Lung (tissue), 11 donors: ENCODE measurements at regions not wholly inside any gene's neighbourhood (a gene's known extent, or its start where the extent isn't known, plus 50 kb on each side); places are given as distances from the start of the nearest gene placed in this dataset.

ENCODE experiments used
- ATAC-seq: fragments of 200-7000 bp; cut with Tn5 transposase; one replicate; pipeline ENCODE4 v1.9.1; 2020; ENCODE audit warnings: moderate number of reproducible peaks; ENCODE audit not compliant: insufficient read depth, low FRiP score
- DNase-seq, 3 donors: peaks; one replicate each; pipeline ENCODE4 v3.0.0-alpha.2; 2013 to 2017
- H3K27ac ChIP-seq, 2 donors: one replicate each; pipeline ENCODE4 v1.5.1; 2013; ENCODE audit warnings: mild to moderate bottlenecking in 2 of 2, moderate library complexity in 2 of 2, control low read depth in 1 of 2, inconsistent platforms in 1 of 2, low read depth in 1 of 2, low read length in 1 of 2
- H3K27me3 ChIP-seq, 3 donors: one replicate each; pipeline ENCODE4 v1.5.1; 2013; ENCODE audit warnings: low read length in 2 of 3; ENCODE audit not compliant: control insufficient read depth in 3 of 3, insufficient read depth in 3 of 3
- H3K36me3 ChIP-seq, 4 donors: one replicate each; pipeline ENCODE4 v1.5.1; 2013; ENCODE audit warnings: low read length in 4 of 4, mild to moderate bottlenecking in 1 of 4, moderate library complexity in 1 of 4; ENCODE audit not compliant: control insufficient read depth in 4 of 4, insufficient read depth in 4 of 4
- H3K4me1 ChIP-seq, 5 donors: one replicate each; pipeline ENCODE4 v1.5.1; 2013; ENCODE audit warnings: low read length in 5 of 5, mild to moderate bottlenecking in 2 of 5, moderate library complexity in 1 of 5; ENCODE audit not compliant: control insufficient read depth in 5 of 5, insufficient read depth in 5 of 5
- H3K4me3 ChIP-seq: one replicate; pipeline ENCODE4 v1.5.1; 2013; ENCODE audit warnings: mild to moderate bottlenecking, control low read depth, moderate library complexity
- H3K9ac ChIP-seq, 2 donors: one replicate each; pipeline ENCODE4 v1.5.1; 2013; ENCODE audit warnings: low read length in 2 of 2, control low read depth in 1 of 2; ENCODE audit not compliant: insufficient read depth in 1 of 2
- H3K9me3 ChIP-seq, 4 donors: one replicate each; pipeline ENCODE4 v1.5.1; 2013; ENCODE audit warnings: low read length in 3 of 4, mild to moderate bottlenecking in 1 of 4, moderate library complexity in 1 of 4; ENCODE audit not compliant: control insufficient read depth in 4 of 4, insufficient read depth in 3 of 4
- WGBS, 2 donors: extraction: QIAGEN DNeasy Blood & Tissue Kit; methylation state at CpG; one replicate each; pipeline ENCODE4 v1.1.7; 2013; 5-methylcytosine and 5-hydroxymethylcytosine counted together
- TF ChIP-seq, protein P1 (sequence below): IDR thresholded peaks from 2 replicates; pipeline ENCODE4 v1.5.1; 2012; ENCODE audit warnings: mild to moderate bottlenecking; ENCODE audit errors: control extremely low read depth, extremely low read depth
- donor health status: control.
- donor health status: control.
- donor health status: Bipolar disorder and iron deficiency.
- donor health status: healthy.
- donor health status: DM: yes; HTN: yes; CAD: no.

DNA sequence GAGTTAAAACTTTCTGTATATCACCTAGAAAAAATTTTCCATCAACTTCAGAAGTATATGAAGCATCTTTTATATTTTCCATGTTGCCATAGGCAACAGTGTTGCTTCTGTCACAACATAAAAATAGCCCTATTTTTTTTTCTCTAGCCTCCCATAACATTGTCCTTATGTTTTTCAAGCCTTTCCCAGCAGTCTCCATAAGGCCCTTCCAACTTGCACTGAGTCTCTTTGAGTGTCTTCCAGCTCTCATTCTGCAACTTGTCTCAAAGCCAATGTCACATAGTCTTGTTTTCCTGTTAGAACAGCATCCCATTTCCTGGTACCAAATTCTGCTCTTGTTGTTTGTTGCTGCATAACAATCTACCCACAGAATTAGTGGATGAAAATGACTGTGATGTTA is 1055.5 kb upstream of the GHITM start:
- no peaks in the 10 kb centered on the region for H3K4me1 ChIP-seq
- peak; percentile 35 to 88 (median 81) for DNase-seq
- H3K9me3 ChIP-seq, result peaks cover 0 to 2% (median 0%) of the 10 kb centered on the region in 4 donors
- no peaks in the 10 kb centered on the region for H3K36me3 ChIP-seq
- TF ChIP-seq, protein P1, sequence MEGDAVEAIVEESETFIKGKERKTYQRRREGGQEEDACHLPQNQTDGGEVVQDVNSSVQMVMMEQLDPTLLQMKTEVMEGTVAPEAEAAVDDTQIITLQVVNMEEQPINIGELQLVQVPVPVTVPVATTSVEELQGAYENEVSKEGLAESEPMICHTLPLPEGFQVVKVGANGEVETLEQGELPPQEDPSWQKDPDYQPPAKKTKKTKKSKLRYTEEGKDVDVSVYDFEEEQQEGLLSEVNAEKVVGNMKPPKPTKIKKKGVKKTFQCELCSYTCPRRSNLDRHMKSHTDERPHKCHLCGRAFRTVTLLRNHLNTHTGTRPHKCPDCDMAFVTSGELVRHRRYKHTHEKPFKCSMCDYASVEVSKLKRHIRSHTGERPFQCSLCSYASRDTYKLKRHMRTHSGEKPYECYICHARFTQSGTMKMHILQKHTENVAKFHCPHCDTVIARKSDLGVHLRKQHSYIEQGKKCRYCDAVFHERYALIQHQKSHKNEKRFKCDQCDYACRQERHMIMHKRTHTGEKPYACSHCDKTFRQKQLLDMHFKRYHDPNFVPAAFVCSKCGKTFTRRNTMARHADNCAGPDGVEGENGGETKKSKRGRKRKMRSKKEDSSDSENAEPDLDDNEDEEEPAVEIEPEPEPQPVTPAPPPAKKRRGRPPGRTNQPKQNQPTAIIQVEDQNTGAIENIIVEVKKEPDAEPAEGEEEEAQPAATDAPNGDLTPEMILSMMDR, result no peak
- no peak overlapping the region for H3K9ac ChIP-seq
- H3K4me3 ChIP-seq, result no peak overlapping the region
- ATAC-seq, result no peak
- no peaks in the 10 kb centered on the region for H3K27me3 ChIP-seq
- H3K27ac ChIP-seq, result no peak overlapping the region

DNA sequence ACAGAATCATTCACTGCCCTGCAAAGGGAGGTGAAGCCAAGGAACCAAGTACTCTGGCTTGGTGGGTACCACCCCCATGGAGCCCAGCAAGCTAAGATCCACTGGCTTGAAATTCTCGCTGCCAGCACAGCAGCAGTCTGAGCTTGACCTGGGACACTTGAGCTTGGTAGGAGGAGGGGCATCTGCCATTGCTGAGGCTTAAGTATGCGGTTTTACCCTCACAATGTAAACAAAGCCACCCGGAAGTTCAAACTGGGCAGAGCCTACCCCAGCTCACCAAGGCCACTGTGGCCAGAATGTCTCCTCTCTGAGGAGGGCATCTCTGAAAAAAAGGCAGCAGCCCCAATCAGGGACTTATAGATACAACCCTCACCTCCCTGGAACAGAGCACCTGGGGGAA is 1050.0 kb upstream of the GHITM start:
- DNase-seq (no peak), ATAC-seq (no peak)
- Histone ChIP-seq H3K4me3 (no peak overlapping the region), H3K9me3 (no peaks in the 10 kb centered on the region), H3K4me1 (no peaks in the 10 kb centered on the region), H3K36me3 (no peaks in the 10 kb centered on the region), H3K27me3 (no peaks in the 10 kb centered on the region), H3K27ac (no peak overlapping the region), H3K9ac (no peak overlapping the region)
- 60 to 67% methylated on average over 3 of the region's 3 CpGs for WGBS, 2 donors
- TF ChIP-seq, protein P1, result no peak

DNA sequence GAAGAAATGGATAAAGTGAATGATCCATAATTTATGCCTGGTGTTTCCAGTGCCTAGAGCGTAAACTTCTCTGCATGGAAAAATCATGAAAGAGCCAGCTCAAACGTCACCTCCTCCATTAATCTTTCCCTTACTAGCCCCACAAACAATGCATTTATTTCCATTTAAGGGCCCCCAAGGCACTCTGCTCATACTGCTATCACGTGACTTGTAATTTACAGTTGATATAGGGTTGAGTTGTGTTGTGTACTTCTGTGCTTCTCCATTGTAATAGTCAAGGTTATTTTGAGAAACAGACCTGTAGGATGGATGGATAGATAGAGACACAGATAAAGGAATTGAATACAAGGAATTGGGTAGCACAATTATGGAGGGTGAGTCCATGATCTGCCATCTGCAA is 1034.7 kb upstream of the GHITM start:
- H3K4me3 ChIP-seq, result no peak overlapping the region
- peaks cover 0 to 8% (median 0%) of the 10 kb centered on the region in 4 donors for H3K9me3 ChIP-seq
- no peaks in the 10 kb centered on the region for H3K36me3 ChIP-seq
- H3K27ac ChIP-seq, result no peak overlapping the region
- no peaks in the 10 kb centered on the region for H3K27me3 ChIP-seq
- TF ChIP-seq, protein P1, result no peak
- H3K9ac ChIP-seq, result no peak overlapping the region
- DNase-seq (no peak), ATAC-seq (no peak)
- WGBS, 2 donors, result 63 to 80% methylated on average over 3 of the region's 3 CpGs
- no peaks in the 10 kb centered on the region for H3K4me1 ChIP-seq

DNA sequence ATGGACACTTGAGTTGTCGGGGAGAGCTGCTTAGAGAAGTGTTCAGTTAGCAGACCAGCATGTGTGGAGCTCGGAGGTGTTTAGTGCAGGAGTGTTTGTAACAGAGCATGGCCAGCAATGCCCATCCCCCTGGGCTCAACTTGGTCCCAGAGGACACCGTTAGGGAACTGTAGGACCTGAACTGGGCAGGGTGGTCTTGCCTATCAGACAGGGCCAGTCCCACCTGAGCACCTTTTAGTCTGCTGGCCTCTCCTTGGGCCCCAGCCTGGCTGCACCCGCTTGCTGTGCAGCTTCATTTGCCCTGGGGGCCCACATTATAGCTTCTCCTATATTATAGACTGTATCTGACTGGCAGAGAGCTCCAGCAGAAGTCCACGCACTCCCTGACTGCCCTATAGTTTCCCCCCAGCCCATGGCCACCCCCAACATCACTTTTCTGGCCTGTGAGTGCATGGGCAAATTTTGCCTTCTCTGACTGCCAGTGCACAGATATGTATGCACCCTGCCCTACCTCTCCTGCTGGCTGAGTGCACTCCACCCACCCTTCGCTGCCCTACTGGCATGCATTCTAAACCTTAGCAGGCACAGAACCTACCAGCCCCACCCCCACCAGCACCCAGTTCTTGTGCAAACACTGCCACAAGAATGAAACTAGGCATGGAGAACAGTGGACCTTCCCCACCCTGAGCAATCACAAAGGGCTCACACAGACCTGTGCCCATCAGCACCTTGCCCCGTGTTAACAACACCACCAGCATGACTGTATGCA is 1030.6 kb upstream of the GHITM start:
- no peak overlapping the region for H3K27ac ChIP-seq
- ATAC-seq (peak; percentile 27), DNase-seq (no peak)
- H3K36me3 ChIP-seq, result no peaks in the 10 kb centered on the region
- H3K9me3 ChIP-seq, result peaks cover 0 to 8% (median 1%) of the 10 kb centered on the region in 4 donors
- no peak overlapping the region for H3K9ac ChIP-seq
- TF ChIP-seq, protein P1, result no peak
- no peaks in the 10 kb centered on the region for H3K27me3 ChIP-seq
- H3K4me3 ChIP-seq, result no peak overlapping the region
- H3K4me1 ChIP-seq, result no peaks in the 10 kb centered on the region
- WGBS, 2 donors, result 68 to 85% methylated on average over 7 of the region's 7 CpGs
